Stimulated activated CD4-positive, alpha-beta T cell treated with anti-CD3 and anti-CD28 coated beads, Interleukin-1b, Interleukin-23, amount 100 ng/mL, for 1 hour (primary cell): ENCODE measurements at regions not wholly inside any gene's neighbourhood (a gene's known extent, or its start where the extent isn't known, plus 50 kb on each side); places are given as distances from the start of the nearest gene placed in this dataset.

ENCODE experiments used
- DNase-seq, 2 donors: peaks; one replicate each; pipeline ENCODE4 v3.0.0-alpha.2; 2020; ENCODE audit warnings: low read depth in 2 of 2

DNA sequence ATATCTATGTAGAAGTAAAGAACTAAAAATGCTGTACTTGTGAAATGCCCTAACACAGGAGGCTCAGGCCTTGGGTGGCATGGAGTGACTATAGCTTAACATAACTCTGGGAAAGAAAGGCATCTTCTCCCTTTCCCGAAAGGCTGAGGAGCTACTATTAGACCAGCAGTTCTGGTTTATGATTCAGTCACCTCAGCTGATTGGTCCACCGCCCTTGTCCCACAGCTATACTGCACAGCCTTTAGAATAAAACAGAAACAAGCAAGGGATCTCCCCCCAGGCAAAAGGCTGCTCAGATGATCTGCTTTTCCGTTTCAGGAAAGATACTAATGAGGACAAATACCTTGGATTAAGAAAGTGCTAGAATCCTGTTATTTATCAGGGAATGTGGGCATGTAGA, 171.3 kb downstream of the SNCA start:
- DNase-seq = no peak

DNA sequence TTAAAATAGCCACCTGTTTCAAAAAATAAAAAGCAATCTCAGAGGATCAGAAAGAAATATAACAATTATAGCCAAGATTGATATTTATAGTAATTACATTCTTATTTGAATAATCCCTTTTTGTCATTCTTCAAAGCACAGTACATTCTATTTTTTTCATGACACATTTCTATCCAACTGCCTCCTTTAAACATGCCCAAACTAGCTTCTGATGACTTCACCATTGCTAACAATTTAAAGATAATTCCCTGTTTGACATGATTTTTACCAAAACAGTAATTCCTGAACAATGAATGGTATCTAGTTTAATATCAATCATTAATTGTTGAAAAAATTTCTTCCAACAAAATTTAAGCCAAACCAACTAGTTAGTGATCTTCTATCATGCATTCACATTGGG, 172.4 kb downstream of the SNCA start:
- DNase-seq = no peak

DNA sequence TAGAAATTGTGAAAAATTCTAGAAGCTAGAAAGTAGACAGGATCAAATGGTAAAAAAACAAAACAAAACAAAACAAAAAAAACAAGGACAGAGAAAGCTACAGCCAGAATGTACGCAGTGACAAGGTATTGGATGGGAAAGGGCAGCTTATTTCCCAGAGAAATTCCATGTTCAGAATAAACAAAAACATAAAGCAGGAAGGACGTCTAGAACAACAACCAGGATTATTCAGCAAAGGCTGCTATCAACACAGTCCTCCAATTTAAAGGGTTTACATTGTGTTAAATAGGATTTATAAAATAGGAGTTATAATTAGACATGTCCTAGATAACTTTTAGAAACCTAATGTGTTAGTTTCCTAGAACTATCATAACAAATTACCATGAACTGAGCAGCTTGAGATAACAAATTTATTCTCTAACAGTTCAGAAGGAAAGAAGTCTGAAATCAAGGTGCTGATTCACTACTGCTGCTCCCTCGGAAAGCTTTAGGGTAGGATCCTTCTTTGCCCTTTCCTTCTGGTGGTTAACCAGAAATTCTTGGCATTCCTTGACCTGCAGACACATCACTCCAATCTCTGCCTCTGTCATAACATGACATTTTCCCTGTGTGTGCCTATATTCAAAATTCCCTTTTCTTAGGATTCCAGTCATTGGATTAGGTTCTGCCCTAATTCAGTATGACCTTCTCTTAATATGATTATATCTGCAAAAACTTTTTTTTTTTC, 175.6 kb downstream of the SNCA start:
- no peak for DNase-seq

DNA sequence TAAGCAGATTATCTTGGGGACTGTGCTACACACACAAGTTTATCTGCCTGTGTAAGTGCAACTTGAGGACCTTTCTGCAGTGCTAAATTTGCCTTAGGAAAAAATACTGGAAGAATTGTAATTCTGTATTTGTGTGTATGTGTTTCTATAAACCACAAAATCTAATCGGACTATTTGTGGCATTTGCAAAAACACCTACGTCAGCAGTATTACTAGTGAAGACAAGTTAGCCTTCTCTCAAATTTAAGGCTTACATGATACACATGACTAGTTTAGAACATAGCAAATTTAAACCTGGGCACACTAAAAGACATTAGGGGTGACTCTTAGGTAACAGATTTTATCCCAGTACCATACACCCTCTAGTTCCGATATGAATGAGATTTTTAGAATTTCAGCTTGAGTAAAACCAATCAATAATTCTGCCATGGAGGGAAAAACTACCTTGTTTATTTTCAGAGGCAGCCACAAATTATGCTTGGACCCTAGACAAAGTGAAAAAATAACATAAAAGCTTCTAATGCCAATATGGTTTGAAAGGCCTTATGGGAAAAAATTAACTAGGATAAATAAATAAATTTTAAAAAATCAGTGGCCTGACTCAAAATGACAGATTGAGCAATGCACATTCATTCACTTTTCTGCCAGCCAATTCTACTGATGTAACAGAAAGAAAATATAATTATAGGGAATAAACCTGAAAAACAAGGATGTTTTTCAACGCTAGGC, 176.4 kb downstream of the SNCA start:
- DNase-seq = no peak

DNA sequence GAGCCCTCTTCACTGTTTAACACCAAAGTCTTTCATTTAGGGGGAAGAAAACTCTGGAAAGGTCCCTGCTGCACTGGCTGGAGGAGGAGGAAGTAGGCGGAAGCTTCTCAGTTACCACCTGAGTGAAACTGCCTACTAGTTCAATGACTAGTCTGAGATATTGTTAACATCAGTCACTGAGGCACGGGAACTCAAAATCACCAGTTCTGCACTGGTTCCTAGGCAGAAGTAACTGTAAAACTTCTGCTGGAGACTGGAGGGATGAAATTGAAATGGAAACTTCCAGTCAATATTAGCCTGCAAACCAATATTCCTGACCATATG, 178.3 kb downstream of the SNCA start:
- DNase-seq = no peak

DNA sequence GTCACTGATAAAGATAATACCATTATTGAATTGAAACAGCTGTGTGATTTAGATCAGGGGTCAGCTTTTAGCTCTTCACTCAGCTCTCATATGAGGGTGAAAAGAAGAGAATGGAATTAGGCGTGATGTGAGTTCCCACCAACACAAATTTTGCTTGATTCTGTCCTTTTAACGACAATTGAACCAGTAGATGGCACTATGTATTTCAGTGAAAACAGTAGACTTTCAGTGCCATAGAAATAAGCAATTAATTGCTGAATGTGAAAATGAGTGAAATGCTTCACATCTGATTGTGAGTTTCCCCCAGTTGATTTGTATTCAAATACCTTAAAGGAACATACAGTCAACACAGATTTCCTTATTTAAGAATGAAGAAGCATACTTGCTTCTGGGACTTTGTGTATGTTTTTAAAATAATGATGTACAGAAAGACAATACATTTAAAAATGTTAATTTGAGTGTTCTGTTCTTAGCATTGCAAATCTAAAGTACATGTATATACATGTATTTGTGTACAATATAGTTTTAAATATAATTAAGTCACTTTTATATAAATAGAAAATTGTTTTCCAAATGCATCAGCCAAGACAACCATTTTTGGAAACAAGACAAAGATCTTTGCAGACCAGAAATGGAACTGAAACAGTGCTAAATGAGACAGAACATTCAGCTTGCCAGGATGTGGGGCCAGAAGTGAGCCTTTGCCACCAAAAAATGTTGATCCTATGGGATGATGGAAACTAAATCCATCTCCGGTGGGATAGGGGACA, 178.8 kb downstream of the SNCA start:
- no peak for DNase-seq

DNA sequence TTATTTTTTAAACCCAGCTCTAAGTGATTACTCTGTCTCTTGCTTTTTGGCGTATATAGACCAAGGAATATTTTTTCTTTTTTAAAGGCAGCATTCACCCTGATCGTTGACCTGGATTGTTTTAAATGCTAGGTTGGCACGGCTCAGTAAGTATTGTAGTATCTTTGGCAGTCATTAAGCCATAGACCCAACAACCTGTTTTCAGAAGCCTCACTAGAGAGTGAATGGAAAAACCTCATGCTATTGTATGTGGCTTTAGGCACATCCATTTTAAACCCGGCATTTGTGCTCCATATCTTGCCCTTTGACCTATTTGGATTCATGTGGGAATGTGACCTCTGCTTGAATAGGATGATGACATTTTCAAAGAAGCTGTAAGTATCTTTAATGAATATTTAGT, 183.9 kb downstream of the SNCA start:
- DNase-seq = no peak

DNA sequence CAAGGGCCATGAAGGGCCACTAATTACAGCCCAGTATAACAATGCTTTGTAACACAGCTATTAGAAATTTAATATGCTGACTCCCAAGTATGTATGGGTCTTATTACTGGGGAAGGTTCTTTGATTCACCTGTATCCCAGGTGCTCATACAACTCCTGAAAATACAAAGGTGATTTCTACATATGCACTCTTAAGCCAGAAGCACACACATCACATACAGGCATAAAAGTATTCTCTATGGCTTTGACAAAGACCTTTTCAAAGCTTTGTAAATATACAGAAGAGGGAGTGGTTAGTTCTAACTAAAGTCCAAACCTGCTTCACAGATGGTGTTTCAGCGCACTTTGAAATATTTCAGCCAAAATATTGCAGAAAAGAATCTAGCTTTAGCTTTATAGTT, 191.5 kb downstream of the SNCA start:
- DNase-seq = no peak

DNA sequence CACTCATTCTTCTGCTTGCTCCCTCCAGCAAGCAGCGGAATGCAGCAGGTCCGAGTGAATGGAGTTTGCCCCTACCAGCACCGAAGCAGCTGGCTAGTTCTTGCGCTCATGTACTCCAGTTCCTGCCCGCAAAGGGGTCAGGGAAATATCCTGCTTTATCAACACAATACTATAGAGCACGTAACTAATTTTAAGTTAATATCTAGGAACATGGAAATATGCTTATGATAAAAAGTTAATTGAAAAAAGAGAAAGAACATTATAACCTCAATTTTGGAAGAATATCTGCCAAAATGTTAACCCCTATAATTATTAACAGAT, 195.6 kb downstream of the SNCA start:
- DNase-seq = no peak

DNA sequence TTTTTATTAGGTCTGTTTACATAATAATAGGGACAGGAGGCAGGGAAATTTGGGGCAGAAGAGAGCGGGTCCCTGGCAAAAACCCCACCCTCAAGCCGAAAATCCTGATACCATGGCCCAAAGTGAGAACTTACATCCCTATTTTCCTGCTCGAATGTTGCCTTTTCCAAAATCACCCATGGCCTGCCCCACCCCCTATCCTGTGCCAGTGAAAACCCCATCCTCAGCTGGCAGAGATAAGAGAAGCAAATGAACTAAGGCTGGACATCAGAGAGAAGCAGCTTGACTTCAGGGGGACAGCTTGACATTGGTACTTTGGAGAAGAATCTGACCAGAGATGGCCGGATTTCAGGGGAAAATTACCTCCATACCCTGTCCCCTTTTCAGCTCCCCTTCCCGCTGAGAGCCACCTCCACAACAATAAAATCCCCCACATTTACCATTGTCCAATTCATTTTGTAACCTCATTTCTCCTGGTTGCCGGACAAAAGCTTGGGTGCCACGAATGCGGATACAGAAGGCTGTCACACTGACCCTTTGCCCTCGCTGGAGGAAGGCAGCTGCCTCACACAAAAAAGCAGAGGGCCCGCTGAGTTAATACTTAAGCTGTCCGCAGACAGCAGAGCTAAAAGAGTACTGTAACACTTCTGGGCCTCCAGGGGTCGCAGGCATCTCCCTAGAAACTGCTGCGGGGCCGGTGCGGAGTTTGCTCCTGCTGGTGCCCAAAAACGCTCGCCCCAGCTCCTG, 196.2 kb downstream of the SNCA start:
- DNase-seq = no peak

DNA sequence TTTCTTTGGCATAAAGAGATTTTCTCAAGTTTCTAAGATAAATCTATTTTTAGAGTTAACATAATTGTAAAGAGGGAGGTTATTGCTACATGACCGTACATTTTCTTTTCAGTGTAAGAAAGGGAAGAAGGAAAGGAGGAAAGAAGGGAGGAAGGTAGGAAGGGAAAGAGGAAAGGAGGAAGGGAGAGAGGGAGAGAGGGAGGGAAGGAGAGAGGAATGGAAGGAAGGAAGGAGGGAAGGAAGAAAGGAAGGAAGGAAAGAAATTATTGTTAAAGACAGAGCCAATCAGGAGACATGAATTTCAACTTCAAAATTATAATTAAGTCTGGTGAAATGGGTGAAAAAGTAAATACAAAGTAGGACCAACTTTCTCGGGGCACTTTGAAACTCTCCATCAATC, 197.6 kb downstream of the SNCA start:
- DNase-seq = no peak

DNA sequence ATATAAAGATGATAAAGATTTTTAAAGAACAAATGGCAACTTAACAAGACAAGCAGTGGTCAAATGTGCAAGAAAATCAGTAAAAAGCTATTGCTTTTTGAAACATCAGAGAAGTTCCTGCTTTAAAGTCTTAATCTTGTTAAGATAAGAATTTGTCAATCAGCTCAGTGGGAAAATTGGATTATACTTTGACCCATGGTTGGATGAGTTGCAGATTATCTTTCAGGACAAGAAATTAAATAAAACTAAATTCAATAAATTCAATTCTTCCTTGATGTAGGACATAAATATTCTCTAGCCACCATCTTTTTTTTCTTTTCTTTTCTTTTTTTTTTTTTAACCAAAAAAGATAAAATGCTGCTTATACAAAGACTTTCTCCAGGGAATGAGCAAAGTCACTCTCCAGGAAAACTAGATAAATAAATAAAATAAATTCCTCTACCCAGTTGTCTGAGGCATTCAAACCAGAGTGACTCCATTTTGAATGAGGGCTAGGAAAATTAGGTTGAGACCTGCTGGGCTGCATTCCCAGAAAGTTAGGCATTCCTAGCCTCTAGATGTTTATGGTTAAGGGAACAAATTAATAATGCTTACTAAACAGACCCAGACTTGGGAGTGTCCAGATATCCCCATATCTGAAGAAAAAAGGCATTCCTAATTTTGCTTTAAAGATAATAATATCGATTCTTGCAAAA, 211.2 kb downstream of the SNCA start:
- no peak for DNase-seq

DNA sequence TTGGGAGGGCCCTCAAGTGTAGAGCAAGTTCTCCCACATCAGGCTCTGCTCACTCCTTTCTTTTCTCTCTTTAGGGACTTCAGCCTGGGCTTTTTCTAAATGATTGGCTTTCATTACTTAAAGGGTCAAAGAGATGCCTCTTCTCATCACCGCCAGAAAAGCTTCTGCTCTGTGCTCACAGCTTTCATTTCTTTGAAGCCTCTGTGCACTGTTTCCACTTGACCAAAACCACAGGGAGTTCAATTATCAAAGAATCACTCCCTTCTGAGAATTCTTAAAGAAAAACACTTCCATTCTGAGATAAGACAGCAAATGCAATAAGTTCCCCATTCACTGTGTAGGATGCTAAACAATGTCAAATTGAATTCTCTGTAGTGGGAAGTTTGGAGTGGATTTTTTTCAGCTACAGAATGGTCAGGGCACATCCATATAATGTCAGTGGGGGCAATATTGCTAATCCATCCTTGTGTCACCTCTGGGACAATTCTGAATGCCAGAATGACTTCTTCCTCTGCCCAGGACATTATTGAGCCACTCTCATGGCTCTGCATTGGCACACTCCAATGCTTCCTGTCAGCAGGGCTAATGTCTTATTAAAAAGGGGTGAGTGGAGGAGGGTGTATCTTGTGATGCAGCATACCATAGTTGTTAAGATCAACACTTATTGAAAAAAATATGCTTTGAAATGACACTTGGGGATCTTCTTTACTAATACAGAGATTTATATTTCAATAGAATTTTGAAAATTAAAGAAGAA, 217.6 kb downstream of the SNCA start:
- DNase-seq = no peak

DNA sequence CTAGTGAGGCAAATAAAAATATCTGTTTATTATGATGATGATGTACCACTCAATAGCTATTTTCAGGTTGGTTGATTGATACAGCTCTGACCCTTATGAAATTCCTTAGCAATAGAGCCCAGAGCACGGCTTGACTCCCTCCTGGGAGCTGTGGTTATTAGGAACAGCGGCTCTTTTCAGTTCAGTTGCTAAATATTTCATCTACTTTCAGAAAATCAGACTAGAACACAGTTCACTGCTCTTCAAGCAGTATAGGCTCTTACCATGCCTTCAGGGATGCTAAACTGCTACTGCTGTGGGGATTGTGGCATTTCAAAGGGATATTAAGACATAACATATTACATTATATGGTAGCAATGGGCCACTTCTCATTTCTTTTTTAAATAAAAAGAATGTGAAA, 218.8 kb downstream of the SNCA start:
- no peak for DNase-seq

DNA sequence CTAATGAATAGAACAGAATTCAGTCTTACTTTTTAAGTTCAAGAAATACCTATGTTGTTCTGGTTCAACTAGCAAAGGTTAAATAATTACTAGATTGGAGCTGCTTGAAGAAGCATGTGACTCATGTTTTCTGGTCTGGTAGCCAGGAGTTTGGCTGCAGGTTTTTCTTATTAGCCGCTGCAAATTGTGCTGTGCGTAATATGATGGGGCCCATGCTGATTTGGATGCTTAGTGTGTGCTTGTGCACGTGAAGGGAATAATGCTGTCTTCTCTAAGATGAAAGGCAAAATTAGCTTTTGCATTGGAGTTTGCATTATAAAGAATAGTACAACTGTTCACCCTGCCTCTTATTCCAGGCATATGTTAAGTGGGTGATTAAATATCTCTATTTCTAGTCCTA, 219.6 kb downstream of the SNCA start:
- no peak for DNase-seq

DNA sequence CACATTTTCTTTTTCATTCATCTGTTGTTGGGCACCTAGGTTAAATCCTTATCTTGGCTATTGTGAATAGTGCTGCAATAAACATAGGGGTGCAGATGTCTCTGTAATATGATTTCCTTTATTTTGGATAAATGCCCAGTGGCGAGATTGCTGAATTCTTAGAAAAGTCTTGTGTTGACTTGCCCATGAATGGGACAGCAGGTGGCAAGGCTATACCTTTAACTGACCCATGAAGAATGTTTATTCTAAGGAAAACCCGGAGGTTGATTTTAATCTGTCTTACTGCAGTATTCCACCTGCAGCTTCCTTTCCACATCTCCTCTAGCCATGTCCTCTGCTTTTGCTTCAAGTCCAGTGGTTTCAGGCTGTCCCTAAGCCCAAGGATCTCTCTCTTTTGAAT, 220.6 kb downstream of the SNCA start:
- no peak for DNase-seq

DNA sequence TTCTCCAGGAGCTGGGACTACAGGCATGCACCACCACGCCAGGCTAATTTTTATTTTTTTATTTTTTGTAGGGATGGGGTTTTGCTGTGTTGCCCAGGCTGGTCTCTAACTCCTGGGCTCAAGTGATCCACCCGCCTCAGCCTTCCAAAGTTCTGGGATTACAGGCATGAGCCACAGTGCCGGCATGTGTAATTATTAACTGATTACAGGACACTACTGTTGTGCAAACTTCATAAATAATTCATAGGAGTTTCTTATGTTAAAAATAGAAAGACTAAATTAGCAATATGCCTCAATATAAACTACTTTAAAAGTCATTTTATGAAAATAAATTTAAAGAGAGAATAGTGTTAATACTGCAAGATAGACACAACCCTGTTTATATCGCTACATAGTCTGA, 221.9 kb downstream of the SNCA start:
- no peak for DNase-seq

DNA sequence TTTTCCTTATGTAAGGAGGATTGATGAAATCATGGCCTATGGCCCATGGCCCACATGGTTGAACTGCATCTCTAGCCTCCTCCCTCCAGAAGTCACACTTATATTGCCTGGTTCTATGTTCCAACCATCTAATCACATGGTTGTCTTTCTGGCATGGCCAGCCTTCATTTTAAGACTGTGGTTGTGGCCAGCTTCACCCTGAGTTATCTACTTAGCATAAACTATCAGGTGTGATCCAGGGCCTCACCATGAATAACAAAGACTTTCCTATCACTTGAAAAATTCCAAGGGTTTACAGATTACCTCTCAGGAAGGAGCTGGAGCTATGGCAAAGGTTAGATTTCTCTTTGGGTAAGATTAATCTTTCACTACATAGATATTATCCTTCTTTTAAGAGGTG, 222.8 kb downstream of the SNCA start:
- no peak for DNase-seq

DNA sequence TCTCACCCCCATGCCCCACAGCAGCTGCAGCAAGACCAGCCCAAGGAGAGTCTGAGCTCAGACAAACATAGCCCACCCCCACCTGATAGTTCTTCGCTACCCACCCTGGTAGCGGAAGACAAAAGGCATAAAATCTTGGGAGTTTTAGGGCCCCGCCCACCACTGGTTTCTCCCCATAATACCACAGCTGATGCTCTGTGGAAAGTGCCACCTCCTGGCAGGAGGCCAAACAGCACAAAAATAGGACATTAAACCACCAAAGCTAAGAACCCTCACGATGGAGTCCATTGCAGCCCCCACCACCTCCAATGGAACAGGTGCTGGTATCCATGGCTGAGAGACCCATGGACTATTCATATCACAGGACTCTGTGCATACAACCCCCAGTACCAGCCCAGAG, 226.7 kb downstream of the SNCA start:
- DNase-seq = no peak

DNA sequence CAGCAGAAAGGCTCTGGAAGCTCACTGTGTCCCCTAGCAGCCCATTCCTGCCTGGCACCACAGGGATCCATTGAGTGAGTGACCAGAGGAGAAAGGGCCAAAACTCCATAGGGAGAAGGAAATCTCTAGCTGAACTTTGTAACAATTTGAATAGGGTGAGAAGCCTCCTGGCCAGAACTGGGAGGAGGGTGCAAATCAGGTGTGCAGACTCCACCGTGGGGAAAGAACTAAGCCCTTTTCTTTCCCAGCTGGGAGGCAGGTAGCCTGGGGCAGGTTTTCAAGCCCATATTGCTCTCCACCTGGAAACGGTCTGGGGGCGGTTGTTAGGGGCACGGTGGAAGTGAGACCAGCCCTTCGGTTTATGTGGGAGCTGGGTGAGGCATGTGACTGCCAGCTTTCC, 227.2 kb downstream of the SNCA start:
- DNase-seq = no peak

DNA sequence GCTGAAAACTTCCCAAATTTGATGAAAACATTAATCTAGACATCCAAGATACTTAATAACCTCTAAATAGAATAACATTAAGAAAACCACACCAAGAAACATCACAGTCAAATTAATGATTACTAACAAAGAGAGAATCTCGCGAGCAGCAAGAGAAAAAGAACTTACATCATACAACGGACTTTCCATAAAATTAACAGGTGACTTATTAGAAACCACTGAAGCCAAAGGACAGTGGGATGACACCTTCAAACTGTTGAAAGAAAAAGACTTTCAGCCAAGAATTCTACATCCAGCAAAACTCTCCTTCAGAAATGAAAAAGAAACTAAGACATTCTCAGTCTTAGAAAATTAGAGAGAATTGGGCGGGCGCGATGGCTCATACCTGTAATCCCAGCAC, 232.0 kb downstream of the SNCA start:
- DNase-seq = no peak
